Activated naive CD4-positive, alpha-beta T cell treated with anti-CD3 and anti-CD28 coated beads, Interleukin-2, amount 50 U/mL, for 72 hours (primary cell): ENCODE measurements at regions not wholly inside any gene's neighbourhood (a gene's known extent, or its start where the extent isn't known, plus 50 kb on each side); places are given as distances from the start of the nearest gene placed in this dataset.
A peak's percentile ranks its signal among the peaks of the same experiment; 100 is the strongest.

Experiments
- ATAC-seq, 2 donors: fragments of 150-1000 bp; cut with Tn5 transposase; 2 replicates each; pipeline ENCODE4 v1.10.0; 2021; ENCODE audit warnings: mild to moderate bottlenecking in 2 of 2, moderate library complexity in 2 of 2
- DNase-seq, 2 donors: peaks; one replicate each; pipeline ENCODE4 v3.0.0; 2021 to 2022; ENCODE audit warnings: low spot score in 2 of 2
- H3K27ac Mint-ChIP-seq, 2 donors: one replicate each; pipeline ENCODE4 v1.8.0; 2022; ENCODE audit warnings: mild to moderate bottlenecking in 2 of 2, mixed read lengths in 2 of 2
- H3K36me3 Mint-ChIP-seq, 2 donors: one replicate each; pipeline ENCODE4 v1.8.0; 2022; ENCODE audit warnings: mixed read lengths in 2 of 2
- H3K9me3 Mint-ChIP-seq, 2 donors: one replicate each; pipeline ENCODE4 v1.8.0; 2022; ENCODE audit warnings: mixed read lengths in 2 of 2

DNA sequence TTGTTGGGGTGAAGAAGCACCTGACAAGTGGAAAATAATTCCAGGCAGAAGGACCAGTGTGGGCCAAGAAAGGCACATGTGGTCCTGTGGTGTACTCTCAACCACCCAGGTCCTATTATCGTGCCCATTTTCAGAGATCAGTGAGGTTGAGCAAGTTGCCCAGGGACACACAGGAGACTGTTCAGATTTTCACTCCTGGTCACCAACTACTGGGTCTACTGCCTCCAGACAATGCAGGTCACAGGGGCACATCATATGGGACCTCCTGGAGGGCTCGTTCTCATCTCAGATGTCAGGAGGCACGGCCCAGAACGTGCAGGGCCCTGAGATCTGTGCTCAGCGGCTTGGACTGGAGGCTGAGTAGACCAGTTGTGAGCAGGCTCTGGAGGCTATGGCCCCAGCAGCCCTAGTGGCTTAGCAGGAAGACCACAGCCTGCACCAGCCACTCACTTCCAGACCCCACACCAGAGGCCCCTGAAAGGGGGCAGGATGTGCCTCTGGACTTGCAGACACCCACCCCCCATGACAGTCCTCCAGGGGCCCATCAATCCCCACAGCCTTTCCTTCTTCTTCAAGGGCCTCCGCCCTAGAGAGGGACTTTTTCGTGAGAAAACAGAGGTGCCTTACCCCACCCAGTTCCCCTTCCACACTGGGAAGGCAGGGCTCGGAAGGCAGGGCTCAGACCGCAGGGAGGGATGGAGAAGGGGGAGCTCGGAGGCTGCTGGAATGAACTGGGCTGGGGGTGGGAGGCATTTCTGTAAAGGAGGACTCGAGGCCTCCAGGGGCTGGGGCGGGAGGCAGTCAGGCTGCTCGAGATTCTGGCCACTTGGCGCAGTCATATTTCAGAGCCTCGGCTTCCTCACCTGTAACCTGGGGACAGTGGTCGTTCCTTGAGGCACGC is 82.7 kb upstream of the NEURL1B start:
- Mint-ChIP-seq H3K27ac (peak overlapping the region in 1 of 2 donors; percentile 69), H3K36me3 (no peaks in the 10 kb centered on the region), H3K9me3 (no peaks in the 10 kb centered on the region)
- DNase-seq, result no peak
- ATAC-seq, result no peak

DNA sequence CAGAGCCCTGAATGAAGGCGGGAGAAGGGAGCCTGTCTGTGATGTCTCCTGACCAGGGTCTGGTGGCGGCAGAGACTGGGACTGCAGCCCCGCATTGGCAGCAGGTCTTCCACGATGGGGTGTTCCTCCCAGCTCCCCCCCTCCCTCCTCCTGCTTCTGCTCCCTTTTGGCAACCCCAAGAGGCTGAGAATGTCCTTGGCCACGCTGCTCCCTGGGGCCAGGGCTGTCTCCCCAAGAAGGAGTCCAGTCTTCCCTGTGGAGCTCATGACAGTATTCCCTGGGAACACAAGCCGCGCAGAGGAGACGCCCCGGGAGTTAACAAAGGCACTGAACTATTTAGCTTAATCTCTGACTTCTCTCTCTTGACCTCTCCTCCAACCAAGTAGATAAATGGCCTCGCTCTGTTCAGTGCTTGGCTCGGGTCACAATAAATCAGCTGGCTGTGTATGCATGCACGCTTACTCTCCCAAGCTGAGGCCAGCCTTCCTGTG is 84.0 kb upstream of the NEURL1B start:
- no peaks in the 10 kb centered on the region for H3K9me3 Mint-ChIP-seq
- no peak overlapping the region for H3K27ac Mint-ChIP-seq
- ATAC-seq, result no peak

DNA sequence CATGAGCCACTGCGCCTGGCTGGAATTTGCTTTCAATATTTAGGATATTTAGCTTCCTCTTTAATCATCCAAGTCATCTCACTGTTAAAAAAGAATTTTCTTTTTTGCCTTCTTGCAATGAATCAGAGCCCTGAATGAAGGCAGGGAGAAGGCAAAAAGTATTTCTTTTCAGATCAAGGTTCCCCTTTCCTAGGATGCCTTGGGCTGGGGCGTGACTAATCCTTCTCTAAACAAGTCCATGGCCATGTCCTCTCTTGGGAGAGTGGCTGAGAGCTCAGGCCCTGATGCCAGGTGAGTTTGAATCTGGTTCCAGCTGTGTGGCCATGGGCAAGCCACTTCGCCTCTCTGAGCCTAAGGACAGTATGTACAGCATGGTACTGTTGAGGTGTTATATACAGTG is 84.8 kb upstream of the NEURL1B start:
- no peak for ATAC-seq
- no peaks in the 10 kb centered on the region for H3K36me3 Mint-ChIP-seq
- DNase-seq, result no peak
- no peaks in the 10 kb centered on the region for H3K9me3 Mint-ChIP-seq
- no peak overlapping the region for H3K27ac Mint-ChIP-seq

More for the DNA sequence above, 84.0 kb upstream of the NEURL1B start:
- no peak for DNase-seq
- no peaks in the 10 kb centered on the region for H3K36me3 Mint-ChIP-seq

DNA sequence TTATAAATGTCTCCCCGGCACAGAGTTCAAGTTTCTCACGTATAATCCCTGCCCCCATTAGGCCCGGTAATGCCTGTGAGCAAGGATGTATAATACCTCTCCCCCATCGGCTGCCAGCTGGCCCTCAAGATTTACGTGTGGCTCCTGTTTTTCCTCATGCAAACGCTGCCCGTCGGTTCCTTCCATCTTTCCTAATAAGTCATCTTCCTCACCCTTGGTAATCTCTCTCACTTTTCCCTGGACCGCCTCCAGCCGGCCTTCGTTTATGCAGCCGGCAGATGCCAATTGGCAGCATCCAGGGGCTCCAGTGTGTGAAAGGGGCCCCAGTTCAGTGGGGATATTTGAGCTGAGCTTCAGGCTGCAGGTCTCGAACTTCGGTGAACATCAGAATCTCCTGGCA is 86.5 kb upstream of the NEURL1B start:
- H3K36me3 Mint-ChIP-seq, result no peaks in the 10 kb centered on the region
- DNase-seq (no peak), ATAC-seq (no peak)
- H3K27ac Mint-ChIP-seq, result no peak overlapping the region
- no peaks in the 10 kb centered on the region for H3K9me3 Mint-ChIP-seq

DNA sequence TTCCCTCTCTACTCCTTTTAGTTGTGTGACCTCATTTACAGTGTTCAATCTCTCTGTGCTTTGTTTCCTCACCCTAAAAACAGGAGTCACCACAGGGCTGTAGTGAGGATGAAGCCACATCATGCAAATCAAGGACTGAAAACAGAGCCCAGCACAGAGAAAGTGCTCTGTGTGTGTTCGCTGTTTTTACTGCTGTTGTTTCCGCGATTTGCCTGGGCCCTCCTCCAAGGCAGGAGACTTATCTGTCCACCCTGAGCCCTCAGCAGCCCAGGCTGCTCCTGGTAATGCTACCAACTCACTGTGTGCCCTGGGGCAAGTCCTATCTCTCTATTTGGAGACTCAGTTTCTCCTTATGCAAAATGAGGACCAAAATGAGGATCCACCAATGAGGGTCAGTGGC is 87.2 kb upstream of the NEURL1B start:
- H3K9me3 Mint-ChIP-seq, result no peaks in the 10 kb centered on the region
- no peak overlapping the region for H3K27ac Mint-ChIP-seq
- H3K36me3 Mint-ChIP-seq, result no peaks in the 10 kb centered on the region
- ATAC-seq (no peak), DNase-seq (no peak)

DNA sequence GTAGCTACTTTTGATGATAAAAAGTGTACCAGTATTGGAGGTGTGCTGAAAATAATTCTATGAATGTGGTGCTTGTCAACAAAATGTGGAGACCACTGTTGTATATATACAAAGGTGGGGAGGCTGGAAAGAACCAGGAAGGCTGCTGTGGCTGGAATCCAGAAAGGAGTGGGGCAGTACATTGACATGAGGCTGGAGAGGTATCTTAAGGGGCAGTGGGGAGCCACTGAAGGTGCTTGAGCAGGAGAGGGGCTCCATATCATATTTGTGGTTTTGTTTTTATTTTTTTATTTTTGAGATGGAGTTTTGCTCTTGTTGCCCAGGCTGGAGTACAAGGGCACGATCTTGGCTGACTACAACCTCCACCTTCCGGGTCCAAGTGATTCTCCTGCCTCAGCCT is 87.9 kb upstream of the NEURL1B start:
- DNase-seq, result no peak
- Mint-ChIP-seq H3K27ac (no peak overlapping the region), H3K9me3 (no peaks in the 10 kb centered on the region), H3K36me3 (no peaks in the 10 kb centered on the region)
- no peak for ATAC-seq

DNA sequence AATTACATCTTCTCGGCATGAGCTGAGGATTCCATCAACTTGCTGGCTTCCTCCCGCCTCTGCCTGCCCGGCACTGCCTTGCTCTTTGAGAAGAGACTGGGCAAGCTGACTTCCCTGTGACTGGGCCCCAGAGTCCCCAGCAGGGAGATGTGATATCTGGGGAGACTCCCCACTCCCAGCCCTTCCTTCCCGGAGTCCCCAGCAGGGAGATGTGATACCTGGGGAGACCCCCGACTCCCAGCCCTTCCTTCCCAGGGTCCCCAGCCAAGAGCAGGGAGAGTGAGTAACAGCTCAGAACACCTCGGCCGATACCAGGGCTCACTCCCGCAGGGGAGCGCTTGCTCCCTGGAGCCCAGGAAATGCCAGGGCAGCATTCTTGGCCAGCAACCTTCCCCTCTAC is 90.1 kb upstream of the NEURL1B start:
- DNase-seq (no peak), ATAC-seq (no peak)
- H3K27ac Mint-ChIP-seq, result peak overlapping the region in 1 of 2 donors; percentile 16
- H3K36me3 Mint-ChIP-seq, result no peaks in the 10 kb centered on the region
- no peaks in the 10 kb centered on the region for H3K9me3 Mint-ChIP-seq

DNA sequence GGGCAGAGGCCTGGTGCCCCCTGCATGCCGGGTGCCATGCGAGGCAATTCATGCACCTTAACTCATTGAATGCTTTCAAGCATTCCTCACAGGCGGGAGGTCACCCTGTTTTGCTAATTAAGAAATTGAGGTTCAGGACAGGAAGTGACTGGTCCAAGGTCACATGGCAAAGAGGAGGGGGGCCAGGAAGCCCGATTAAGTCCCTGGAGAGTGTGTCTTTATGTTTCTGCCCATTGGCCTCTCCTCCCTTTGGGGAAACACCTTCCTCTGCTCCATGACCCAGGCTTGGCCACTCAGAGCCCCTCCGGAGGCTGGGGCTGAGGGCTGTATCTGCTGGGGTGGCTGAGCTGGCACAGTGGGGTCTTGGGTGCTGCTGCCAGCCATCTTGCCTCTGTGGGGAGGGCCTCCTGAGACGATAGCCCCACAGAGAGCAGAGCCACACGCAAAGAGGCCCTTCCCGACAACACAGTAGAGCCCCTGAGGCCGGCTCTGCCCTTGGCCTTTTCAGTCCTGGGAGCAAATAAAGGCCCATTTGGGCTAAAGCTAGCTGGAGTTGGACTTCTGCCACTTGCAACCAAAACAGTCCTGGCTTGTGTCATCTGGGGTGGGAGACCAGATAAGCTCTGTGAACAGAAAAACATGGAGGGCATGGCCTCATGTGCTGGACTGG is 90.8 kb upstream of the NEURL1B start:
- no peak overlapping the region for H3K27ac Mint-ChIP-seq

DNA sequence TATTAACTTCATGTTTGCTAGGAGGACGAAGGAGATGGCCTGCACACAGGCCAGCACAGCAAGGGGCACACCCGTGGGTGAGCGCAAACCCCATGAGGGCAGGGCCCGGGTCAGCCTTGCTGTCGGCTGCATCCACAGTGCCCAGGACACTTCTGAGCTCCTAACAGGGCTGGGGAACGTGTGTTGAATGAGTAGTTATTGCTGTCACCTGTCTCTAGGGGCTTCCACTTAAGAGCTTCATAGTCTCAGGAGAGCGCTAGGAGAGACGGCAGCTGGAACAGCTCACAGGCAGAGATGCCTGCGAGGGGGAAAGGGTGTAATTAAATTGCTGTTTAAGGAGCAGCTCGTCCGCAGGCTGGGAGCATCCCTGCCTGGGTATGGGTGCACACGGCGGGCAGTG is 91.4 kb upstream of the NEURL1B start:
- DNase-seq, result no peak
- H3K9me3 Mint-ChIP-seq, result no peaks in the 10 kb centered on the region
- ATAC-seq, result no peak
- no peak overlapping the region for H3K27ac Mint-ChIP-seq
- H3K36me3 Mint-ChIP-seq, result no peaks in the 10 kb centered on the region

More for the DNA sequence above, 90.8 kb upstream of the NEURL1B start:
- ATAC-seq, result no peak
- no peaks in the 10 kb centered on the region for H3K36me3 Mint-ChIP-seq
- DNase-seq, result peak in 1 of 2 donors; percentile 6
- H3K9me3 Mint-ChIP-seq, result no peaks in the 10 kb centered on the region

DNA sequence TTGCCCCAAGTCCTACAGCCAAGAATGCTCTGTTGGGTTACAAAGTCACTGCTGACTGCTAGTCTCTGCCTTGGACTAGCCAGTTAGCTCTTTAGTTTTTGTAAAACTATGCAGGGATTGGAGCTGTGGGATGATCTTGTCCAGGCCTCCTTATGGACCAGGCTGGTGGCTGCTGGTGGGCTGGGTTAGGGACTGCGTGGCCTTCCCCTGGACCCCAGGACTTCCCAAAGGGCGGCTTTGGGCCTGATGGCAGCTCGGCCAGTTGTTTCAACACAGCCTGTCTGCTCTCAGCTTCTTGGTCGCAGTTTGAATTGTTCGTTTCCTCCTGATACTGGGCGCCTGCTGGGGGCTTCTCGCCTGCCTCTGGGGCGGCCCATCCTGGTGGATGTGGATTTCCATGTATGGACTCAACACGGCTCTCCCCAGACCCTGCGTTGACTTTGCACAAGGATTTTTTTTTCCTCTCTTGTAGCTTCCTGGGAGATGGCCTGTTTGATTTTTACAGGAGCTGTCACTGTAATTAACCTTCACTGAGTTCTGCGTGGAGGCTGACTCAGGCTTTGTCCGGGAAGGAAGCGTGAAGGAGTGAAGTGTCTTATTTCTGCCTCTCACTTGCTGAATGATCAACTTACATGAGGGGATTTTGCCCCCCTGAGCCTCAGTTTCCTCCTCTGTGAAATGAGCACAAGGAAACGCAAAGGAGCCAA is 91.9 kb upstream of the NEURL1B start:
- ATAC-seq, result no peak
- Mint-ChIP-seq H3K9me3 (no peaks in the 10 kb centered on the region), H3K36me3 (no peaks in the 10 kb centered on the region), H3K27ac (no peak overlapping the region)
- DNase-seq, result no peak

DNA sequence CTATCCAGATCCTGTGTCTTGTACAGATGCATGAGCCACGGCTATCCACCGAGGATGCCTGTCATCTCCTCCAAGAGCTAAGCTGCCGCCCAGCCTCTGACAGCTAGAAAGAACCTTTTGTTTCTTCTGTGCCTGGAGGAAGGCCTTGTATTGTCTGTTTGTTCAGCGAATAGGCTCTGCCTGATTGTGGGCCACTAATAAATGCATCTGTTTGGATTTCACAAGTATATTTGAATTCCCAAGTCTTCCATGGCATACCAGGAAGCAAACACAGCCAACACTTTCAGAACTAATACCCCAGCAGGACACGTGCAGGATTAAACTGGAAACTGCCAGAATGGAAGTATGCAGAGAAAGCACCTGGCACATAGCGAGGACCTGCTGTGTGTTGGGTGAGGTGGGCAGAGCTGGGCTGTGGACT is 92.7 kb upstream of the NEURL1B start:
- Mint-ChIP-seq H3K36me3 (no peaks in the 10 kb centered on the region), H3K9me3 (no peaks in the 10 kb centered on the region), H3K27ac (no peak overlapping the region)
- ATAC-seq (no peak), DNase-seq (no peak)

DNA sequence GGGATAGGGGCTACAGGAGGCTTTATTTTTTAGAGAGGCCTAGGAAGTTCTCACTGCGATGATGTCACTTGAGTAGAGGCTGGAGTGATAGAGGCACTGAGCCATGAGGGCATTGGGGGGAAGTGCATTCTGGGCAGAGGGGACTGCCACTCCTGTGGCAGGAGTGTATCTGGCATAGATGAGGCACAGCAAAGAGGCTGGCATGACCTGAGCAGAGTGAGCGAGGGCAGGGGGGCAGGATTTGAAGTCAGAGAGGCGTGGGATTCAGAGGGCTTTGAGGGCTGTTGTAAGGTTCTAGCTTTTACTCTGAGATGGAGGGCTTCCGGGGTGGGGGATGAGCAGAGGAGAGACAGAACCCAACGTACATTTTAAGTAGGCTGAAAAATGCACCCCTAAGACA is 91.9 kb upstream of the SH3PXD2B start:
- no peak for DNase-seq
- no peak for ATAC-seq
- H3K27ac Mint-ChIP-seq, result no peak overlapping the region
- no peaks in the 10 kb centered on the region for H3K36me3 Mint-ChIP-seq
- no peaks in the 10 kb centered on the region for H3K9me3 Mint-ChIP-seq

DNA sequence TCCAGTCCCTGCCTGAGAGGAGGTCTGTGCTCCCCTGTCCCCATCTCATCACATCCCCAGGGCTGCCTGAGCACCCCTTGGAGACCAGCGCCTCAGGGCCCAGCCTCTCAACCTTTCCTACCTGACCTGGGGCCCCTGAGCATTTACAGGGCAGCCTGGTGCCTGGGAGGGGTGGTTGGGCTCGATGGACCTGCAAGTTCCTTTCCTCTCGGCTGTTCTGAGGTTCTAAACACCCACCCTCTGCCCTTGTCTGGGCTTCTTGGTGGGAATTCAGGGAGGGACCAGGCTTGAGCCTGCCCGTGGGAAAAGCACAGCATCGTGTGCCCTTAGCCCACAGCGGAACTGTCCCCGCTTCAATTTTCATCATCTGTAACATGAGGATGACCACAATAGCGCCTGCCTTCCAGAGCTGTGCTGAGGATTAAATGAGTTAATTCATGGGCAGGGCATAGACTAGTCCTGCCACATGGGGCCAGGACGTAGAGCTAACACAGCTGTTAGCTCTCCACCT is 91.0 kb upstream of the SH3PXD2B start:
- DNase-seq (no peak), ATAC-seq (no peak)
- Mint-ChIP-seq H3K27ac (no peak overlapping the region), H3K36me3 (no peaks in the 10 kb centered on the region), H3K9me3 (no peaks in the 10 kb centered on the region)

DNA sequence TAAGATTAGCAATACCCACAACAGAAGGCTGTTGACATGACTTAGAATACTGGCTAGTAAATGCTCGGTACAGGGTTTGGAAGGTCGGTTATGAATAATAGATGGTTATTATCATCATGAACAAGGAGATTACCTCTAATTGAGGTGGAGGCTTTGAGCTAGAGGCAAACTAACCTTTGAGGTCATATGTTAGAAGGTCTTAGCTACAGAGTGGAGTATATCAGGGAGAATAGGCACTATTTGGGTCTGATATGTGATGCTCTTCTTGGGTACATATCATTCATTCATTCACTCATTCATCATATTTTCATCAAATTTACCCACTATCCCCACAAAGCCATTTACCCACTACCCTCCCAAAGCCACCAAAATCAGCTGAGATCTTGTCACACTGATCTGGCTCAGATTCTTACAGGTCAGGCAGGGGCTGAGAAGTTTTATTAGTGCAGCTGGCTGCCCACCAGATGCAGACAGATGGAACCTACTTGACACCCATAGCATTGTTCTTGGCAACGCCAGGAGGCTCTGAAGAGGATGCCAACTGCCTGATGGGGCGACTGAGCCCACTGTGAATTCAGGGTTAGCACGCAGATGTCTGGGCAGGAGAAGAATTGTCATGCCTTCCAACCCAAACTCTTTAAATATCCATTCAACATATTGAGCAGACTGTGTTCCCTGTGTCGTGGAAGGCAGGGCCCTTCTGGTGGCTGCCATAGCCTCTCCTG is 90.2 kb upstream of the SH3PXD2B start:
- no peaks in the 10 kb centered on the region for H3K9me3 Mint-ChIP-seq
- H3K27ac Mint-ChIP-seq, result no peak overlapping the region
- ATAC-seq (no peak), DNase-seq (no peak)
- no peaks in the 10 kb centered on the region for H3K36me3 Mint-ChIP-seq

DNA sequence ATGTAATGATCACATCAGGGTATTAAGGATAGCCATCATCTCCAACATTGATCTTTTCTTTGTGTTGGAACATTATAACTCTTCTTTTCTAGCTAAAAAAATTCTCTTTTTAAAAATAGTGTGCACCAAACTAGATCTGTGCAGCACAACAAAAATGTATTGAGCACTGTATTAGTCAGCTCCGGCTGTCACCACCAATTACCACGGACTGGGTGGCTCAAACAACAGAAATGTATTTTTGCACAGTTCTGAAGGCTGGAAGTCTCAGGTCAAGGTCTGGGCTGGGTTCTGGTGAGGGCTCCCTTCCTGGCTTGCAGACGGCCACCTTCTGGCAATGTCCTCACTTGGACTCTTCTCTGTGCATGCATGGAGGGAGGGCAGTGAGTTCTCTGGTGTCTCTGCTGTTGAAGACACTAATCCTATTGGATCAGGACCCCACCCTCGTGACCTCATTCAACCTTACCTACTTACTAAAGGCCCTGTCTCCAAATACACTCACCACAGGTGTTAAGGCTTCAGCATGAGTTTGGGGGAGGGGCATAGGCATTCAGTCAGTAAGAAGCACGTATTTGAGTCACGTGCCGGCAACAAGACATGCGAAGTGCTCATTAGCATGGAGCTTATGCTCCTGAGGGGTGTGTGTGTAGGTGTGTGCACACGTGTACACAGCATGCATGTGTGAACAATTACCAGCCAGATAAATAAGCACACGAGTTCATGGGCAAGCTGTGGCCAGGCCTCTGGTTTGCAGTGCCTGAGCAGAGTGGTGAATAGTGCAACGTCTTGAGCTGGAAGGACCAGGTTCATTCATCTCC is 89.4 kb upstream of the SH3PXD2B start:
- no peaks in the 10 kb centered on the region for H3K36me3 Mint-ChIP-seq
- no peaks in the 10 kb centered on the region for H3K9me3 Mint-ChIP-seq
- ATAC-seq (no peak), DNase-seq (no peak)
- H3K27ac Mint-ChIP-seq, result no peak overlapping the region

DNA sequence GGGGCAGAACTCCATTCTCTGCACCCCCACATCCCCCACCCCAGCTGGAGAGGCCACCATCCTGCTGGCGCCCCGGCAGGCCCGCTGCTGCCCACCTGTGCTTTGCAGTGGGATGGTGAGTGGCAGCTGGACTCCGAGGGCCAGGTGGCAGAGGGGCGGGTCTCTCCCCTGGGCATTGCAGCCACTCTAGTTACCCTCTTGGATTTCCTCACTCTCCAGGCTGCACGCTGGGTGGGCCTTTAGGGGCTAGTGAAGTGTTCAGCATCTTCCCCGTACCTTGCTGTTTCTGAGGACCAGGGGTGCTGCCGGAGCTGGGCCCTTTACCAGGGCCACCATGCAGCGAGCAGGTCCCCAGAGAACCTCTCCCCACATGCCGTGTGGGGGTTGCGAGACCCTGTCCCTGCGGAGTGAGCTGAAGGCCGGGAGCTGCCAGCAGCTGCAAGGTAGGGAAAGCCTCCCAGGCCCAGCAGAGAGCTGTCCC is 88.4 kb upstream of the SH3PXD2B start:
- H3K27ac Mint-ChIP-seq, result no peak overlapping the region
- no peak for ATAC-seq
- no peak for DNase-seq
- H3K36me3 Mint-ChIP-seq, result no peaks in the 10 kb centered on the region
- H3K9me3 Mint-ChIP-seq, result no peaks in the 10 kb centered on the region
